Jurkat, Clone E6-1 (cell line): ENCODE measurements at regions not wholly inside any gene's neighbourhood (a gene's known extent, or its start where the extent isn't known, plus 50 kb on each side); places are given as distances from the start of the nearest gene placed in this dataset.
"Not testable (repeated sequence)": the region's sequence is repeated elsewhere in the genome, so short reads cannot be mapped to it uniquely, and the experiment has no call there.

Experiments used
- DNase-seq: peaks from one replicate; pipeline ENCODE4 v3.0.0-alpha.2; 2011; ENCODE audit warnings: low read depth, low spot score
- H3K4me3 ChIP-seq: 2 replicates; pipeline ENCODE4 v1.5.1; 2011; ENCODE audit warnings: mild to moderate bottlenecking, low read length, control low read depth, moderate library complexity

DNA sequence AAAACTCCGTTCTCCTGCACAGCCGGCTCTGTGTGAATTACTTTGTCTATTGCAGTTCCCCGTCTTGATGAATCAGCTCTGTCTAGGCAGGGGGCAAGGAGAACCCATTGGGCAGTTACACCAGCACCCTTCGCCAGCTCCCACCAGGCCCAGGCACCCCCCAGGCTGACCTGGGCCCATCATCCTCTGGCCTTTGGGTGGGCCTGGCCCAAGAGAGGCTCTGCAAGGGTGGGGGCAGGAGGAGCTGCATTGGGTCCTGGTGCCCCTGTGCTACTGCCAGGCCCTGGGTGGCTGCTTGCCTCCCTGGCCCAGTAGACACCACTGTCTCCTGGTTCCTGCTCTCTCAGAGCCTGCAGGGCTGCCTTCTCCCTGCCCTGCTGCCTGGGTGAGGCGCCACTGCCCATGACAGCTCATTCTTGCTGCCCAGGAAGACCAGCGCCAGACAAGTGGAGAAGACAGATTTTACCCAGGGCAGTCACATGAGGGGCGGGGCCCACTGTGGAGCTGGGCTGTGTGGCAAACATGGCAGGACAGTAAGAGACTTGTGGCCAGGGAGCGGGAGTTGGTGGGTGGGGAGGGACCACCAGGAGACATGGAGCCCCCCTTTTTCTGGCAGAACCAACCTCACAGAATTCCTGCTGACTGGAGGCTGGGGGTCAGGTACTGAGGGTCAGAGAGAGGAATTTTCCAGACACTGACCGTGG lies 67.2 kb downstream of the MRPL36 start:
- no peak overlapping the region for H3K4me3 ChIP-seq
- DNase-seq, result no peak

DNA sequence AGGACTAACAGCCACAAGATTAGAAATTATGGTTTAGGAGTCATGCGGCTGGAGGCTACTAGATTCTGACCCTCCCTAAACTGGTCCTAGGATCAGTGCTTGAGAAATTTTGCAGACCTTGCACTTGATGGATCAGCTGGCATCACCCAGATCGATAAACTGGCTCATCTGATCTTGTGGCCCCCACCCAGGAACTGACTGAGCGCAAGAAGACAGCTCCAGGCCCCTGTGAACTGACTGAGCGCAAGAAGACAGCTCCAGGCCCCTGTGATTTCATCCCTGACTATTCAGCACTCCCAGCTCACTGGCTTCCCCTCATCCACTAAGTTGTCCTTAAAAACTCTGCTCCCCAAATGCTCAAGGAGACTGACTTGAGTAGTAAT lies 67.8 kb downstream of the MRPL36 start:
- DNase-seq, H3K4me3 ChIP-seq: not testable (repeated sequence)

DNA sequence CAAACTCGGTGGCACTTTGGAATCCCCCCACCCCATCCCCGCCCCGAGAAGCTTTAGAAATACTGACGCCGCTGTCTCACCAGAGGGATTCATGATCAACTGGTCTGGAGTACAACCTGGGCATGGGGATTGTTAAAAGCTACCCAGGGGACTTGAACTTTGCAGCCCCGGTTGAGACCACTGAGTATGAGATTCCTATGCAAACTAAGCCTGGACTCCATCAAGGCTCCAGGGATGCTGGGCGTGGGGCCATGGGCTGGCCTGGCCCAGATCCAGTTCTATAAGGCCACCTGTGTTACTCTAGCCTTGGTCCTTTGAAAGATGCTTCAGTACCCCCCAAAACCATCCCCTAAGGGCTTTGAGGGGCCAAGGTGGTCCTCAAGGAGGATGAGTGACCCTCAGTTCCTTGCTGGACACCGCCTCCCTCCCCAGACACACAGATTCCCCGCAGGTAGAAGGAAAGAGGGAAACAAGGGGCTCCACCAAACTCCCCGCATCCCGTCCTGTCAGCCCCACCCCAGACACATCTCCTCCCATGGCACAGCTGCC lies 68.5 kb downstream of the MRPL36 start:
- no peak overlapping the region for H3K4me3 ChIP-seq
- DNase-seq, result no peak

DNA sequence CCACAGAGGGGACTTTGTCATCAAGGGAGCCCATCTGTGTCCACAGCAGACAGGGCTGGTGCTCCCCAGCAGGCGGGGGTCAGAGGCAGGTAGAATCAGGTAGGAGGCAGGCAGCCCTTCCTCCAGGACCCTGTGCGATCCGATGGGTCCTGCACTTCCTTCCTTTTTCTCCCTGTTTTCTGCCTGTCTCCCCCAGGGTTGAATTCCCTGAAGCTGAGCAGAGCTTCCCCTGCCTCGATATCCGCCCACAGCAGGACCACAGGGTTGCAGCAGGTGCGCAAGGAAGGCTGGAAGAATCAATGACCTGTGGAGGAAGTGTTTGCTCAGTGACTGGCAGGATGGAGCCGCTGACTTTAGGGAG lies 69.2 kb downstream of the MRPL36 start:
- no peak for DNase-seq
- H3K4me3 ChIP-seq, result no peak overlapping the region

DNA sequence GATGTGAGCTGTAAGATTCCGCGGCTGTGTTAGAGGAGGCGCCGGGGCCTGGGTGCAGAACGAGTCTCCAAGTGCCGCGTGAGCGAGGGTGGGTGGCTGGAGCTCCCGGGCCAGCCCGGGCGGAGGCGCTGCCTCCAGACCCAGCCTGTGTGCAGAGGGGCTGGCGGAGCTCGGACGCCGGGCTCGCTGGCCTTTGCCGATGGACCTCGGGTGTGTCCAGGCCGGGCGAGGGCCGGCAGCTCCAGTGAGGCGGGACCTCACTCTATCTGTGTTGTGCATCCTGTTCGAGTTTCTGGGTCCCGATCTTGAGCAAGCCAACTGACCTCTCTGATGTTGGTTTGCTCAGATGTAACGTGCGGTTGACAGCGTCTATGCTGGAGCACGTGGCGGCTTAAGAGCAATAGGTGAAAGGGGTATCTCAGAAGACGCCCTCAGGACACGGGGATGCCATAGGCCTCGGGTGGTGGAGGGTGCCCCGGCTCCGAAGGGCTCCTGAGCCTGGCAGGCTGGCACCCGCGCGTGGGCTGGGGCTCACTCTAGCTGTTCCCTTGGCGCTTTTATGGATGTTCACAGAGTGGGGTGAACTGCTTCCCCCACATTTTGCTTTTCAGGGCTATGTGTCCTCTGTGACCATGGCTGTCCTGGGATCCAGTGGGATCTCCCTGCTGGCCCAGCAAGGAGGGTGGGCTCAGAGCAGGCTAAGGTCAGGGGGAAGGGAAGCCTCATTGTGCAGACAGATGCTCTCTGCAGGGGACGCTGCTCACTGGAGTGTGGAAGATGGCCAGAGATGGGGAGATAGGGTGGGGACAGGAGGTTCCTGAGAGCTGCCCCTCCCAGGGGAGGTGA lies 69.8 kb downstream of the MRPL36 start:
- H3K4me3 ChIP-seq, result no peak overlapping the region
- no peak for DNase-seq

DNA sequence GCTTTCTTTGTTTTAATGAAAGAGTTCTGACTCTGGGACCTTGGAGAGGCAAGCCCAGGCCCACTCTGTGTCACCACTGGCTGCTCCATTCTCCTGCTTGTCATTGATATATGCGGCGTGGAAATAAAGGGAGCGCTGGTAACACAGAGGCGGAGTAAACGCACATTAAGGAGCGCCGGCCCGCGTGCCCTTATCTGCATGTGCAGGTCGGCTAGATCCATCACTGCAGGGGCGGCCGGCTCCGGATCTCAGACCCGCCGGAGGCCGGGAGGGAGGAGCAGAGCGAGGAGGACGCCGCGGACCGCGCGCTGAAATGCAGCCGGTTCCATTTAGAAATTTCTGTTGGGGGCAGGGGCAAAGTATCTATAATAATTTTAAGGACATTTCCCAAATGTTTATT lies 70.8 kb downstream of the MRPL36 start:
- DNase-seq, result no peak
- no peak overlapping the region for H3K4me3 ChIP-seq

DNA sequence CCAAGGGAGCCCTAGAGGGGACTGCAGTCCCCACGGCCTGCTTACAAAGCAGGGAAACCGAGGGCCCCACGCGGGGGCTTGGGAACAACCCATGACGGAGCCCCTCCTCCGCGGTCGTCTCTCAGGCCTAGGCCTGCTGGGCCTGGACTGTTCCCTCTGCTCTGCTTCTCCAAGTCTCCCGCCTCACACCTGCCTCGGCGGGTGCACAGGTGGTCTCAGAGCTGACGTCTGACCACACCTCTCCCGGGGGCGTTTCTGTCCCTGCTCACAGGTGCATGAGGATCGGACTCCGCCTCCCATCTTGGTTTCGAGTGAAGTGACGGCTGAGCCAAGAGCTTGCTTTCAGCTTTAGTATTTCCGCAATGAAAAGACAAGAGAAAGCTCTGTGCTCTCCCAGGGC lies 72.1 kb downstream of the MRPL36 start:
- no peak for DNase-seq
- no peak overlapping the region for H3K4me3 ChIP-seq

DNA sequence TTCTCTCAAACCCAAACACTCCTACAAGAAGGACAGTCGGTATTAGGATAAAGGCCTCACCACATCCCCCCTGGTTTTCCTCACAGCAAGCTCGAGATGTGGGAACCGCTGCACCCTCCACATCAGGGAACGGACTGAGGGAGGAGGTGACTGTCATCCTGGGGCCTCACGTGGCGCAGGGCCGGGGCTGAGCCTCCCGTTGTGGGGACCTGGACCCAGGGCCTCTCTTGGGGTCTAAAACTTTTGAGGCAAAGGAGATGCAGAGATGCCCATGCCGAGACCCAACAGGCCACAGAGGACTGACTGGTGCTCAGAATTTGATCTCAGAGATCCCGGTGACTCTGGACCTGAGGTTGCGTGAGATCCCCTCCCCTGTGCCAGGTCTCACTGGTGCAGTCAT lies 72.7 kb downstream of the MRPL36 start:
- no peak for DNase-seq
- no peak overlapping the region for H3K4me3 ChIP-seq

DNA sequence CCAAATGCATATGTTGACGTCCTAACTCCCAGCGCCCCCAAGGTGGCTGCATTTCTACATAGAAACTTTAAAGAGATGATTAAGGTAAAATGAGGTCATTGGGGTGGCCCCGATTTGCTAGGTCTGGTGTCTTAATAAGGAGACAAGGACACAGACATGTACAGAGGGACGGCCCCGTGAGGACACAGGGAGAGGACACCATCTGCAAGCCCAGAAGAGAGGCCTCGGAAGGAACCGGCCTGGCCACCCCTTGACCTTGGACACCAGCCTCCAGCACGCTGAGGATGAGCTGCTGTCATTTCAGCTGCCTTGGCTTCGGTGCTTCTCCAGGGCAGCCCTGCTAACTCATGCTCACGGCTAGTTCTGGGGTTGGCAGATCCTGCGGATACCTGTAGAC lies 73.2 kb downstream of the MRPL36 start:
- no peak for DNase-seq
- H3K4me3 ChIP-seq, result no peak overlapping the region

DNA sequence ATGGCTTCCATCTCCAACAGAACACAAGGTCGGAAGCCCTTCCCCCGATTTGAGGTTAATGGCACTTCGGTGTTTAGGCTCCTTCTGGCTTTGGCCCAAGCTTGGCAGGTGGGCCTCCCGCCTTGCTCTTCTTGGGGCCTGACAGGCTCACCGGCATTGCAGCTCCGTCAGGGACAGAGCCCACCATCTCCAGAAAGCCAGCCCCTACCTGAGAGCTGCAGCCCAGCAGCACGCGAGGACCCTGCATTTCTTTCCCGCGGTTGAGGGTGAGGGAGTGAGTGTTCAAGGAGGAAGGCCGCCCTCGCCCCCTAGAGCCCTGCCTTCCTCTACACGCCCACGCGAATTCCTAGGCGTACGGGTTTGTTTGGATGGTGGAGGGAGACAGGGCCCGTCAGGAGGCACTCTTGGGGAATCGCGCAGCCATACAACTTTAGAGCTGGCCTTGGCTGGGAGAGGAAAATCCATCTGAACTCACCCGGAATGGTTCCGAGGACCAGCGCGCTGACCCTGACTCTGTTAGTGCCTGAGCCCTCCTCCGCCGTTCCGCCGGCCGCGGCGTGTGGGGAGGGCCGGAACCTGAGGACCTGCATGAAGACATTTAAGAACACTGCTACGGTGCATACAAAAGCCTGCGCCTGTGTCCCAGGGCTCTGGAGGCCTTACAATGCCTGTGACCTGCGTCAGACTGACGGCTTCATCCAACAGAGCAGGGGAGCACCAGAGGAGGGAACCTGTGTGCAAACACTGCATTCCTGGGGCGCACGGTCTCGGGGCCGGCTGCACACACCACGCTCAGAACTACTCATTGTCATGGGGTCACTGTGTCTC lies 73.8 kb downstream of the MRPL36 start:
- no peak for DNase-seq
- H3K4me3 ChIP-seq, result no peak overlapping the region

DNA sequence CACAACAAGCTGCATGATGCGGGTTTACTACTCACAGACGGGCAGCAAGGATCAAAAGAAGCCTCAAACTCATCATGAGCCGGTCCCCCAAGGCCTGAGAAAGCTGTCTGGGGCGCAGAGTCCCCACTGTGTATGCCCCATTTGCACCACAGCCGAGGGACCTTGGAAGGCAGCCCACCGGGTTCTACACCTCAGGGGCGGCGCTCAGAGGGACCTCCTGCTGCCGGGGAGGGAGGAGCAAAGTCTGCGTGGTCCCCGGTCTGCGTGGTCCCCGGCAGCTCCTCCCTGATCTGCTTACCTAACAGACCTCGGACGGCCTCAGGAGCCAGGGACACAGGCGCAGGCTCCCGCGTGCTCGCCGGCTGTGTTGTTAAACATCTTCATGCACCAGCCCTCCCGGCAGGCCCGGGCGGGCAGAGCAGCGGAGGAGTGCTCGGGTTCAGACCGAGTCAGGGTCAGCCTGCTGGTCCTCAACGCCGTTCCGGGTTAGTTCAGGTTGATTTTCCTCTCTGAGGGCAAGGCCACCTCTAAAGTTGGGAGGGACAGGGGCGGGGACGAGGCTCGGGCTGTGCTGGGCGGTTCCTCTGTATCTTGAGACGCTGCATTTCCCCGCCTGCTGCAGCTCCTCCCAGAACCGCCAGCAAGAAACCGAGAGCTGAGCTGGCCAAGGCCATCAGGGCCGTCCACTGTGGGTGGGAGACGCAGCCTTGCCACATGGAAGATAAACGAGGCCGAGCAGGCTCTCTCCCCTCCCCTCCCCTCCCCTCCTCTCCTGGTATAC lies 74.6 kb downstream of the MRPL36 start:
- no peak for DNase-seq
- H3K4me3 ChIP-seq, result no peak overlapping the region

DNA sequence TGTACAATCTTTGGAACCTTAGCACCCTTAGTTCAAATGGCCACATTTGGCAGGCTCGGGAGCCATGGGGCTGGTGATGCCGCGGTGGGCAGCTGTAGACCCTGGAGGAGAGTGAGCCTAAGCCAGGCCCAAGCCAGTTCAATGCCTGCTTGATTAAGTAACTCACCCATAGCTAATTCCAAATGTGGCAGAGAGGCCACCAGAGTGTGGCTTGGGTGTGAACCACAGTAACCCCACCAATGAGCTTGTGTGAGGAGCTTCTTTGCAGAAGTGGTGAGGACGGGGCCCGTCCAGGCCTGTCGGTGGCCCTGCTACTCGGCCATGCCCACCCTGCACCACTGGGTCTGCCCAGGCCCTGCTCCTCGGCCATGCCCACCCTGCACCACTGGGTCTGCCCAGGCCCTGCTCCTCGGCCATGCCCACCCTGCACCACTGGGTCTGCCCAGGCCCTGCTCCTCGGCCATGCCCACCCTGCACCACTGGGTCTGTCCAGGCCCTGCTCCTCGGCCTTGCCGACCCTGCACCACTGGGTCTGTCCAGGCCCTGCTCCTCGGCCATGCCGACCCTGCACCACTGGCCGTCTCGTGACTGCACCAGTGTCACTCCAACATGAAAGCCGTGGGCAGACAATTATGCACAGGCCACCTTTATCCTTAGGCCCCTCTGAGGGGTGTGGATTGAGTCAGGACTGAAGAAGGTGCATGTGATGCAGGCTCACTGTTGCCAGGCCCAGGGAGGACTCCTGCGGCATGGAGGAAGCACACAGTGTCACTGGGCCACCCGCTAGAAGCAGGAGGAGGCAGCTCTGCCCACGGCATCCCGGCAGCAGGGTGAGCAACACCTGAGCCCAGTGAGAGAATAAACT lies 75.4 kb downstream of the MRPL36 start:
- H3K4me3 ChIP-seq, result no peak overlapping the region
- no peak for DNase-seq

DNA sequence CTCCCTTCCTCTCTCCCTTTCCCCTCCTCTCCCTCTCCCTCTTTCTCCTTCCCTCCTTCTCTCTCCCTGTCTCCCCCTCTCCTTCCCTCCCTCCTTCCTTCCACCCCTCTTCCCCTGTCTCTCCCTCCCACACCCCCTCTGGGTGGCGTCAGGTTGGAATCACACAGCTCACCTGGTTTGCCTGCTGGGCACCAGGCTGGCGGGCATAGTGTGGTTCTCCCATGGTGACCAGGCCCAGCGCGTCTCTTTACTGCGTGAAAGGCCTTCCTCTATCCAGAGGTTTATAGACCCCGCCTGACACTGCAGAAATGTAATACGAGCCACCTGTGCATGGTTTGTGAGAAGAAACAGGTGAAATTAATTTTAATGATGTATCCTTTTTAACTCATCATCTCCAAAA lies 76.2 kb downstream of the MRPL36 start:
- H3K4me3 ChIP-seq, result no peak overlapping the region
- DNase-seq, result no peak

DNA sequence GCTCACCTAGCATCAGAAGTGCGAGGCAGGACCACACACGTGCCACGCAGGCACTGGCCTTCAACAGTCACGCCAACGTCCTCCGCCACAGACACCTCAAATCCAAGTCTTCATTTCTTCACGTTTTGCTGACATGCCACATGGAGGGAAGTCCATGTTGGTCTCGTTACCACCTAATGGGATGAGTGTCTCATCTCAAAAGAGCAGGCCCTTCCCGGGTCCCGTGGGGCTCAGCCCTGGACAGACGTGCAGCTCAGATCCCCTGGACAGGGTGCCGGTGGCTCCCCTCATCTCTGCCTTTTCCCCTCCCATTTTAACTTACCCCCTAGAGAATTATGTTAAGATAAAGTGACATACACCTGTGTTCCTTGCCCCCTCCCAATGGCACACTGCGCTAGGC lies 76.8 kb downstream of the MRPL36 start:
- H3K4me3 ChIP-seq, result no peak overlapping the region
- no peak for DNase-seq

DNA sequence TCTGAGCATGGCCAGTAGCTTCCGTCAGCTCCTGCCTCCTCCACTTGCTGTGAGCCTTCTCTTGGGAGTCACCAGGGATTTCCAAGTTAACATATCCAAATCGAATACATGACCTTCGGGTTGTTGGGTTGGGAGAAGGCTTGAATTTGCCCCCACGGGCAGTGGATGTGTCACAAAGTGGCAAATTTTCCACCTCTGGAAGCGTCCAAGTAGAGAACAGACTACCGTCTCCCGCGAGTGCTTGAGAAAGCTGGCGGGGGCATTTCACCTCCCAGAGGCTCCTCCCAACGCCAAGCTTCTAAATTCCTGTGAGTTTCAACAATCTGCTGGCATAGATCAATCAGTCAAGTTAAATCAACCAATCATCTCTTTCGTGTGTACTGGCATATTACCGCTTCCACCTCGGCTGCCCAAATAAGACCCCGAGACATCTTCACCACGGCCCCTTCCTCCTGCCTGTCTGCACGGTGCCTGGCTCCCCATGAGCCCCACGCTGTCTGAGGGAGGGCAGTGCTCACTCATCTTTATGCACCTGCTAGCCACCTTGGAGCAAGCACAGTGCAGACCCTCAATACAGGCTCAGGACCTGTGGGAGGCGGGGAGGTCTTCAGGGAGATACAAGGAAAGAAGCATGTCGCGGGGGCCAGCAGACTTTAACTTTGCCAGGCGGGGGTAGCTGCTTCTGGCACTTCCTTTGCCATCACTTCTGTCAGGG lies 79.1 kb downstream of the MRPL36 start:
- no peak for DNase-seq
- no peak overlapping the region for H3K4me3 ChIP-seq

DNA sequence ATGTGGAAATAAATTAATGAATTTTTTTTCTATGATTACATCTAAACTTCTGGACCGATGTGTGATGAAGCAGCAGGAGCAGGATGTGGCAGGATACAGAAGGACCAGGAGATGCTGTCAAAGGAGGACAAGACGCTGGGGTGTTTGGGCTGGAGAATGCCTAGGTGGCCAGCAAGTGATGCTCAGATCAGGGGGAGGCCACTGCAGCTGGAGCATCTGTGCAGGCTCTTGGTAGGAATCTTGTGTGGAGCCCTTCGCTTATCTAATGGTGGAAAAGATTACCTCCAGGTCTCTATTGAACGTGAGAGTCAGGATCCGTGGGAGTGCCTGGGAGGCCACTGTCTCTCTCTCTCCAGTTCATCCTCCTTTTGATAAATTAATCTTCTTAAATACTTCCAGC lies 79.8 kb downstream of the MRPL36 start:
- no peak overlapping the region for H3K4me3 ChIP-seq
- no peak for DNase-seq

DNA sequence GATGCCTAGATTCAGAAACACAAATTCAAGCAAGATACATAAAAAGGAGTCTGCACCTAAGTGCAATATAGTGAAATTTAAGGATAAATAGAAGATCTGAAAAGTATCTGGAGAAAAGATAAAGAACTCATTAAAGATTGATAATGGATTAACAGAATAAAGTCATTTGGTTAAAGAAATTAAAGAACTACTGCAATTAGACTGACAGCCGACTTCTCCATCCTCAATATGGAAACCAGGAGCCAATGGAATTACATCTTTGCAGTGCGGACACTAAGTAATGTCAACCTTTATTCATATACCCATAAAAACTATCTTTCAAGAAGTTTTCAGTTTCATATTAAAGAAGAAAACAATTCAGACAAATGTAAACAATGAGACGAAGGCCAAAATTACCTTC lies 81.0 kb downstream of the MRPL36 start:
- H3K4me3 ChIP-seq, result no peak overlapping the region
- DNase-seq, result no peak

DNA sequence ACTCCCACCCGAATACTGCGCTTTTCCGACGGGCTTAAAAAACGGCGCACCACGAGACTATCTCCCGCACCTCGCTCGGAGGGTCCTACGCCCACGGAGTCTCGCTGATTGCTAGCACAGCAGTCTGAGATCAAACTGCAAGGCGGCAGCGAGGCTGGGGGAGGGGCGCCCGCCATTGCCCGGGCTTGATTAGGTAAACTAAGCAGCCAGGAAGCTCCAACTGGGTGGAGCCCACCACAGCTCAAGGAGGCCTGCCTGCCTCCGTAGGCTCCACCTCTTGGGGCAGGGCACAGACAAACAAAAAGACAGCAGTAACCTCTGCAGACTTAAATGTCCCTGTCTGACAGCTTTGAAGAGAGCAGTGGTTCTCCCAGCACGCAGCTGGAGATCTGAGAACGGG lies 89.5 kb downstream of the MRPL36 start:
- not testable (repeated sequence) for H3K4me3 ChIP-seq, DNase-seq
